Natural killer cell (primary cell): ENCODE measurements at regions not wholly inside any gene's neighbourhood (a gene's known extent, or its start where the extent isn't known, plus 50 kb on each side); places are given as distances from the start of the nearest gene placed in this dataset.

Experiments used
- ATAC-seq, 3 donors: fragments of 150-1000 bp in 2 of 3; fragments of 200-7000 bp in 1 of 3; cut with Tn5 transposase; 1 replicate in 1 of 3; 2 replicates in 2 of 3; pipeline ENCODE4 v1.10.0; 2021; ENCODE audit warnings: mild to moderate bottlenecking in 2 of 3, moderate library complexity in 2 of 3
- DNase-seq, 2 donors: peaks; one replicate each; pipeline versions ENCODE4 v3.0.0 to v3.0.0-alpha.2; 2013 to 2021; ENCODE audit warnings: mixed read lengths in 1 of 2
- H3K27ac ChIP-seq: one replicate; pipeline ENCODE4 v1.5.1; 2013; ENCODE audit warnings: mild to moderate bottlenecking, low read length
- H3K27me3 ChIP-seq: one replicate; pipeline ENCODE4 v1.6.1; 2013; ENCODE audit warnings: low read length; ENCODE audit not compliant: control insufficient read depth, insufficient read depth
- H3K36me3 ChIP-seq: one replicate; pipeline ENCODE4 v1.6.1; 2013; ENCODE audit warnings: low read length; ENCODE audit not compliant: control insufficient read depth, insufficient read depth
- H3K4me1 ChIP-seq: one replicate; pipeline ENCODE4 v1.6.1; 2013; ENCODE audit warnings: low read length; ENCODE audit not compliant: control insufficient read depth, insufficient read depth
- H3K4me3 ChIP-seq: one replicate; pipeline ENCODE4 v1.5.1; 2013; ENCODE audit warnings: low read length
- H3K9me3 ChIP-seq: one replicate; pipeline ENCODE4 v1.6.1; 2013; ENCODE audit warnings: low read length; ENCODE audit not compliant: control insufficient read depth, insufficient read depth
- H3K27ac Mint-ChIP-seq, 2 donors: one replicate each; pipeline ENCODE4 v1.8.0; 2022; ENCODE audit warnings: mild to moderate bottlenecking in 2 of 2, mixed read lengths in 2 of 2, moderate library complexity in 1 of 2
- H3K27me3 Mint-ChIP-seq, 2 donors: one replicate each; pipeline ENCODE4 v1.8.0; 2022; ENCODE audit warnings: low read depth in 2 of 2, mixed read lengths in 2 of 2
- H3K36me3 Mint-ChIP-seq: one replicate; pipeline ENCODE4 v1.8.0; 2022; ENCODE audit warnings: mixed read lengths
- H3K4me1 Mint-ChIP-seq, 2 donors: one replicate each; pipeline ENCODE4 v1.8.0; 2022; ENCODE audit warnings: mixed read lengths in 2 of 2
- H3K4me3 Mint-ChIP-seq: one replicate; pipeline ENCODE4 v1.8.0; 2022; ENCODE audit warnings: mild to moderate bottlenecking, moderate library complexity, mixed read lengths
- H3K9me3 Mint-ChIP-seq, 2 donors: one replicate each; pipeline ENCODE4 v1.8.0; 2022; ENCODE audit warnings: mixed read lengths in 2 of 2
- WGBS: methylation state at CpG from one replicate; pipeline ENCODE4 v1.1.7; 2013; ENCODE audit warnings: missing lambda C conversion rate; ENCODE audit not compliant: insufficient coverage; 5-methylcytosine and 5-hydroxymethylcytosine counted together
- intact Hi-C: fragments of 100-400 bp; cut with micrococcal nuclease; formaldehyde crosslinking; loops from one replicate; pipeline ENCODE4 v1.14.2; 2022
- TF ChIP-seq, protein P1 (sequence below): fragments of 200-600 bp; IDR thresholded peaks from one replicate; pipeline ENCODE4 v1.8.0; 2022; ENCODE audit warnings: antibody characterized with exemption

DNA sequence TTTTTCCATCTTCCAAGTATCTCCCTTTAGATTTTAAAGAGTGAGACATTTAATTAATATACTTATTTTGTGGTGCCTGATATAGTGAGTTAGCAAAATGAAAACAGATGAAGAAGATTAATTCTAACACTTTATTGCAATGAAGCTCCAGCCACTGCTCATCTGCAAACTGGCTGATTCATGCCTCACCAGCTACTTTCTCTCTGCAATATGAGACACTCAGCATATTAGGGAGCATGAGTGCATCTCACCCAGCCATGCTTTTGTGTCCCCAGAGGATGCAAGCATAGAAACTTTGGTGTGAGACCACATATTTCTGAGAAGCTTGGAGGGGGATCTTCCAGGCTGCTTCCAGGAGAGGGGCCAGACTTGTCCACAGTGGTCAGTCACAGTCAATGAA, 148.6 kb downstream of the BMP4 start:
- intact Hi-C loops, result no loop called here
- Histone ChIP-seq H3K36me3 (no peaks in the 10 kb centered on the region), H3K27me3 (no peaks in the 10 kb centered on the region), H3K9me3 (no peaks in the 10 kb centered on the region), H3K4me1 (no peaks in the 10 kb centered on the region), H3K4me3 (no peak overlapping the region), H3K27ac (no peak overlapping the region)
- H3K36me3 Mint-ChIP-seq, result no peaks in the 10 kb centered on the region
- no peaks in the 10 kb centered on the region for H3K4me1 Mint-ChIP-seq
- H3K9me3 Mint-ChIP-seq, result peaks cover 9 to 14% of the 10 kb centered on the region in 2 donors
- H3K27ac Mint-ChIP-seq, result no peak overlapping the region
- H3K27me3 Mint-ChIP-seq, result no peaks in the 10 kb centered on the region
- TF ChIP-seq, protein P1, sequence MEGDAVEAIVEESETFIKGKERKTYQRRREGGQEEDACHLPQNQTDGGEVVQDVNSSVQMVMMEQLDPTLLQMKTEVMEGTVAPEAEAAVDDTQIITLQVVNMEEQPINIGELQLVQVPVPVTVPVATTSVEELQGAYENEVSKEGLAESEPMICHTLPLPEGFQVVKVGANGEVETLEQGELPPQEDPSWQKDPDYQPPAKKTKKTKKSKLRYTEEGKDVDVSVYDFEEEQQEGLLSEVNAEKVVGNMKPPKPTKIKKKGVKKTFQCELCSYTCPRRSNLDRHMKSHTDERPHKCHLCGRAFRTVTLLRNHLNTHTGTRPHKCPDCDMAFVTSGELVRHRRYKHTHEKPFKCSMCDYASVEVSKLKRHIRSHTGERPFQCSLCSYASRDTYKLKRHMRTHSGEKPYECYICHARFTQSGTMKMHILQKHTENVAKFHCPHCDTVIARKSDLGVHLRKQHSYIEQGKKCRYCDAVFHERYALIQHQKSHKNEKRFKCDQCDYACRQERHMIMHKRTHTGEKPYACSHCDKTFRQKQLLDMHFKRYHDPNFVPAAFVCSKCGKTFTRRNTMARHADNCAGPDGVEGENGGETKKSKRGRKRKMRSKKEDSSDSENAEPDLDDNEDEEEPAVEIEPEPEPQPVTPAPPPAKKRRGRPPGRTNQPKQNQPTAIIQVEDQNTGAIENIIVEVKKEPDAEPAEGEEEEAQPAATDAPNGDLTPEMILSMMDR, result no peak
- DNase-seq (no peak), ATAC-seq (no peak)
- H3K4me3 Mint-ChIP-seq, result no peak overlapping the region

DNA sequence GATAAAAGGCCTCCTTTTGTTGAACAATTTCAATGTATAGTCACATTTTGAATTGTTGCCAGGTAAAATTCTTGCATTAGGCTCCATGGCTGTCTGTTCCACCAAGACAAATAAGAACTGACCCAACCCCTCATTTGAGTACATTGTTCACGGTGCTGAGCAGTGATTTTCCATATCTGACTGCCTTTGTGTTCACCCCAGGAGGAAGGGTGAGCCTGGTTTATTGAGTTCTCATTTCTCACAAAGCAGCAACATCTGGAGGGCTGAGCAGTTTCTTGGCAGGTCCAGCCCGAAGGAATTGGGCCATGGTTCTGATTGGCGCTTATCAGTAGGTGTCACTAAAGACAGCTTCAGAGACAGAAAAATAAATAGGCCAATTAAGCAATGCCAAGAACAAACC, 149.1 kb downstream of the BMP4 start:
- DNase-seq (no peak), ATAC-seq (no peak)
- WGBS, result 89% methylated on average over 3 of the region's 3 CpGs
- TF ChIP-seq, protein P1, result no peak
- Histone ChIP-seq H3K36me3 (no peaks in the 10 kb centered on the region), H3K4me1 (no peaks in the 10 kb centered on the region), H3K27ac (no peak overlapping the region), H3K9me3 (no peaks in the 10 kb centered on the region), H3K27me3 (no peaks in the 10 kb centered on the region), H3K4me3 (no peak overlapping the region)
- intact Hi-C loops, result no loop called here
- Mint-ChIP-seq H3K27ac (no peak overlapping the region), H3K9me3 (peaks cover 9 to 14% of the 10 kb centered on the region in 2 donors), H3K4me1 (no peaks in the 10 kb centered on the region), H3K36me3 (no peaks in the 10 kb centered on the region), H3K27me3 (no peaks in the 10 kb centered on the region), H3K4me3 (no peak overlapping the region)

DNA sequence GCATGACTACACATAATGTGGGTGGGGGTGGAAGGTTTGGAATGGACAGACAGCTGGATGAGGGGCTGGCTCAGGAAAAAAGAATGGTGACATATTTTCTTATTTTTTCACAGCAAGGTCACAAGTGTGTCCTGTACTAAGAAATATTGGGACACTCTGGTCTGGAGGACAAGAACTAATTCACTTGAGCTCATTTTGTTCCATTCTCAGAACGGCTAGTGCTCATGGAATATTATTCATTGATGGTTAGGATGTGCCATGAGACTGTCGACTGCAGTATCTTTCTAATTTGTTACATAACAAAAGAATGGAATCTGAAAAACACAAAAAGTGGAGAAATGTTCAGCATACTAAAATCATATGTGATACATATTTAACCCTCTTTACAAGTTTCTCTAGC, 149.5 kb downstream of the BMP4 start:
- no peak overlapping the region for H3K4me3 ChIP-seq
- no peak for DNase-seq
- H3K4me3 Mint-ChIP-seq, result no peak overlapping the region
- H3K9me3 ChIP-seq, result no peaks in the 10 kb centered on the region
- no peaks in the 10 kb centered on the region for H3K27me3 Mint-ChIP-seq
- H3K36me3 Mint-ChIP-seq, result no peaks in the 10 kb centered on the region
- H3K4me1 Mint-ChIP-seq, result no peaks in the 10 kb centered on the region
- no peaks in the 10 kb centered on the region for H3K27me3 ChIP-seq
- H3K27ac ChIP-seq, result no peak overlapping the region
- intact Hi-C loops, result no loop called here
- peaks cover 11 to 14% of the 10 kb centered on the region in 2 donors for H3K9me3 Mint-ChIP-seq
- TF ChIP-seq, protein P1, result no peak
- no peaks in the 10 kb centered on the region for H3K36me3 ChIP-seq
- H3K27ac Mint-ChIP-seq, result no peak overlapping the region
- ATAC-seq, result no peak
- no CpG with 5 or more reads among the region's 2 CpGs for WGBS
- H3K4me1 ChIP-seq, result no peaks in the 10 kb centered on the region

DNA sequence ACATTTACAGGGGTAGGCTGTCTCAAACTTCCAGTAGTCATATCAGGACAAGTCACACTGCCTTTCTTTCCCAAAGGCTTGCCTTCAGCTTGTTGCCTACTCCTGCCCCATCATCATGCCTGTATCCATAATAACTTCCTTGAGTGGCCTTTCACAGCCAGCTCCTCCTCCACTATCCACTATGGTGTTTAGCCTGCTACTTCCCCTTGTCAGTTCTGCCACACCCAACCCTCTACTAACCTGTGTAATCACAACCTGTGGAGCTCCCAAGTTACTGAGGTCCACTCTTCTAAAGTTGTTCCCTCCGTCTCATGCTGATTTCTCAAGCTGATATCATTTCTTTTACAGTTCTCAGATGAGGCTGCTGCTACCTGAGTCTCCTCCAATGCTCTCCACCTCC, 159.9 kb downstream of the BMP4 start:
- H3K36me3 ChIP-seq, result no peaks in the 10 kb centered on the region
- ATAC-seq (no peak), DNase-seq (no peak)
- peaks cover 6 to 11% of the 10 kb centered on the region in 2 donors for H3K9me3 Mint-ChIP-seq
- H3K4me1 ChIP-seq, result no peaks in the 10 kb centered on the region
- no peaks in the 10 kb centered on the region for H3K4me1 Mint-ChIP-seq
- 69% methylated on average over 1 of the region's 1 CpG for WGBS
- H3K9me3 ChIP-seq, result no peaks in the 10 kb centered on the region
- intact Hi-C loops, result no loop called here
- no peak overlapping the region for H3K4me3 Mint-ChIP-seq
- no peak overlapping the region for H3K27ac ChIP-seq
- H3K27ac Mint-ChIP-seq, result no peak overlapping the region
- H3K27me3 ChIP-seq, result no peaks in the 10 kb centered on the region
- TF ChIP-seq, protein P1, result no peak
- H3K36me3 Mint-ChIP-seq, result no peaks in the 10 kb centered on the region
- no peaks in the 10 kb centered on the region for H3K27me3 Mint-ChIP-seq
- no peak overlapping the region for H3K4me3 ChIP-seq
